Adipocyte (in vitro differentiated cells): ENCODE measurements at regions not wholly inside any gene's neighbourhood (a gene's known extent, or its start where the extent isn't known, plus 50 kb on each side); places are given as distances from the start of the nearest gene placed in this dataset.

ENCODE experiments used
- DNase-seq: peaks from one replicate; pipeline ENCODE4 v3.0.0-alpha.2; 2015; ENCODE audit warnings: low read depth
- H3K27me3 ChIP-seq: replicated peaks from 2 replicates; pipeline ENCODE4 v1.7.0; 2013; ENCODE audit warnings: mild to moderate bottlenecking, low read length, moderate library complexity; ENCODE audit not compliant: control insufficient read depth, insufficient read depth
- H3K36me3 ChIP-seq: 2 replicates; pipeline ENCODE4 v1.7.0; 2013; ENCODE audit warnings: low read length, mild to moderate bottlenecking, moderate library complexity; ENCODE audit not compliant: control insufficient read depth, insufficient read depth, severe bottlenecking
- H3K4me1 ChIP-seq: 2 replicates; pipeline ENCODE4 v1.7.0; 2013; ENCODE audit warnings: mild to moderate bottlenecking, low read length, moderate library complexity; ENCODE audit not compliant: control insufficient read depth, insufficient read depth
- H3K4me3 ChIP-seq: 2 replicates; pipeline ENCODE4 v1.7.0; 2013; ENCODE audit warnings: mild to moderate bottlenecking, low read length, moderate library complexity
- H3K9ac ChIP-seq: 2 replicates; pipeline ENCODE4 v1.7.0; 2013; ENCODE audit warnings: mild to moderate bottlenecking, low read length, moderate library complexity
- H3K9me3 ChIP-seq: 2 replicates; pipeline ENCODE4 v1.7.0; 2013; ENCODE audit warnings: mild to moderate bottlenecking, low read length, moderate library complexity; ENCODE audit not compliant: control insufficient read depth

DNA sequence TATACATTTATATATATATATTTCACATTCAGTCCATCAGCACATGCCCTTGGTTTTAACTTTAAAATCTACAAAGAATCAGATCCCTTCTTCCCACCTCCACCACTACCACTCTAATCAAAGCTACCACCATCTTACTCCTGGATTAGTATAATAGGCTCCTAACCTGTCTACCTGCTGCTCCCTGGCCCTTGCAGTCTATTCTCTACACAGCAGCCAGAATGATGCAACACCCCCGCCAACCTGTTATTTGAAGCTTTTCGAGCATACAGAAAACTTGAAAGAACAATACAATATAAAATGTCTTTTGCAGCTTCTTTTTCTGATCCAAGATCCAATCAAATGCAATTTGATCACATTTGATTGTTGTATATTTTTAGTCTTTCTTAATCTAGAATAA lies 165.9 kb upstream of the HMGA2 start:
- H3K4me3 ChIP-seq, result no peak overlapping the region
- H3K9ac ChIP-seq, result no peak overlapping the region
- H3K9me3 ChIP-seq, result no peaks in the 10 kb centered on the region
- peaks cover 30% of the 10 kb centered on the region for H3K4me1 ChIP-seq
- H3K27me3 ChIP-seq, result no peaks in the 10 kb centered on the region
- DNase-seq, result no peak
- H3K36me3 ChIP-seq, result no peaks in the 10 kb centered on the region

DNA sequence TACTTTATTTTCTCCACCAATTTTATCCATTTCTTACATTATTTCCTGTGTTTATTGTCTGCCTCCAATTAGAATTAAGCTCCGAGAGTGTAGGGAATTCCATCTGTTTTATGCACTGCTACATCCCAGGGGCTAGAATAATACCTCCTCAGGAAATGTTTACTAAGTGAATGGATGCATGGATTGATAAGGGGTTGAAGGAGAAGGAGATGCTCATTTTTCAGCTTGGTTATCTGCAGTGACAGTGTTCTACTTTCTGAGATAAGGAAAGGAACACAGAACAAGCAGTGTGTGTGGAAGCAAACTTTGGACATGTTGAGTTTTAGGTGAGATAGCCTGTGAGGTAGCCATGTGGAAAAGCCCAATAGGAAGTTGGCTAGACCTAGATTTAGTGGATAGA lies 164.6 kb upstream of the HMGA2 start:
- H3K9ac ChIP-seq, result no peak overlapping the region
- H3K4me1 ChIP-seq, result peaks cover 30% of the 10 kb centered on the region
- H3K9me3 ChIP-seq, result no peaks in the 10 kb centered on the region
- H3K27me3 ChIP-seq, result no peaks in the 10 kb centered on the region
- DNase-seq, result no peak
- no peak overlapping the region for H3K4me3 ChIP-seq
- no peaks in the 10 kb centered on the region for H3K36me3 ChIP-seq

DNA sequence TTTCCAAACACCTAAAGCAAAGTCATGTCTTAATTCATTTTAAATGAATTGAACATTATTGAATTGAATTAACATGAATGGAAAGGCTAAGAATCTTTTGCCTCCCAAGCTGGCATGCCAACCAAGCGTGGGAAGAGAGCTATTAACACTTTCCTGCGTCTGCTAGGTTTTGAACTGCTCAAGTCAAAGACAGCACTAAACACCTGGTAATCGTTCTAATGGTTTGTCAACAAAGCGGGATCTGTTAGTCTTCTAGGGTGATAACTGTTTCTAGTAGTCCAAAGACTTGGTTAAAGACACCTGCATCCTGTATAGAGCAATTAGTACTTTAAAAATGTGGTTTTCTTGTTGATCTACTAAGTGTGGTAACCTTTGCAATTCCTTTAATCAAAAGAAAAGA lies 164.2 kb upstream of the HMGA2 start:
- DNase-seq, result no peak
- no peak overlapping the region for H3K9ac ChIP-seq
- H3K27me3 ChIP-seq, result no peaks in the 10 kb centered on the region
- peaks cover 29% of the 10 kb centered on the region for H3K4me1 ChIP-seq
- H3K36me3 ChIP-seq, result no peaks in the 10 kb centered on the region
- no peak overlapping the region for H3K4me3 ChIP-seq
- H3K9me3 ChIP-seq, result no peaks in the 10 kb centered on the region

DNA sequence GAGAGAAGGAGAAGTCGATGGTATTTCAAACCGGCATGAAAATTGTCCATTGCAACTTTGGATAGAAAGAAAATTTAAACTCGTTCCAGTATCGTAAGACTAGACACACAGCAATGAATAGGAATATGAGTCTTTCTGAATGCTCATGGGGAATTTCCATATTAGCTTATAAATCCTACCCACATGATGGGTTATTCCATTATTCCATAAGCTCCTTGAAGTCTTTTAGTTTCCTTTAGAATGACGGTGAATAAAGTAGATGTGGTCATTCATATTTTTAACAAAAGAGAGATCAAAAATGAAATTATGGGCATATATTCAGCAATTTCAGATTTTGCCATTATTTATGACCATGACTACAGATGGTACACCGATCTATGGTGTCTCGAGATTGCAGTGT lies 163.4 kb upstream of the HMGA2 start:
- peaks cover 21% of the 10 kb centered on the region for H3K4me1 ChIP-seq
- H3K4me3 ChIP-seq, result no peak overlapping the region
- no peaks in the 10 kb centered on the region for H3K36me3 ChIP-seq
- DNase-seq, result no peak
- H3K9me3 ChIP-seq, result no peaks in the 10 kb centered on the region
- H3K27me3 ChIP-seq, result no peaks in the 10 kb centered on the region
- H3K9ac ChIP-seq, result no peak overlapping the region

DNA sequence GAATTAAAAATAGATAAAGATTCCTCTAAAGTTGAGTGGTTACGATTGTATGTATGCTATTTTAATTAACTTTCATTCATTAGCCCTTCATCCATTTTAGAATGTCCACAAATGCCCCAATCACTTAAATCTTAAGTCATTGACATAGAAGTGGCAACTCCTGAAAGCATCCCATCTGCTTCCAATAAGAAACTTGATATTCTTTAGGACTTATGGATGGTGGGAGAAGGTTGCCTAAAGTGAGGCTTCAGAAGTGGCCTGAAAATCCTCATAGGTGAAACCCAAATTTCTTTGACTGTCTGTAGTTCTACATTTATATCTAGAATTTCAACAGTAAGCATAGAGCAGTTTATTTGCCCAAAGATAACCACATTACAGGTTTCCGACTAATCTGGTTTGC lies 161.7 kb upstream of the HMGA2 start:
- Histone ChIP-seq H3K4me3 (no peak overlapping the region), H3K27me3 (no peaks in the 10 kb centered on the region), H3K4me1 (peaks cover 4% of the 10 kb centered on the region), H3K9me3 (no peaks in the 10 kb centered on the region), H3K36me3 (no peaks in the 10 kb centered on the region), H3K9ac (no peak overlapping the region)
- DNase-seq, result no peak

DNA sequence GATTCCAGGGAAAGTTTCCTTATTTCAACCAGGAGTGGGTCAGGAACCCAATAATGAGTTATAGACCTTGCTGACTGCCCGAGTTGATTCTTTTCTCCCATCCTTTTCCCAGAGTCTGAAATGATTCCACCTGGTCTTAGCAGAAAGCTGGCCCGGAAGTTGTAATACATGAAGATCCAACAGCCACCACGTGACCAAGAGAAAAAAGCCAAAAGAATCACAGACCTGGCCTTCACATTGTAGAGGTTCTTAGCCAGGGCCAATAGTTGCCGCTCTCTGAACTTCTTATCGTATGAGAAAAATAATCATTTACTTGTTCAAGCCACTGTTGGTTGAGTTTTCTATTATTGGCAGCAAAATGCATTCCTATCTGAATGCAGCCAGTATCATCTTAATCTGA lies 161.2 kb upstream of the HMGA2 start:
- Histone ChIP-seq H3K4me1 (no peaks in the 10 kb centered on the region), H3K9ac (no peak overlapping the region), H3K9me3 (no peaks in the 10 kb centered on the region), H3K36me3 (no peaks in the 10 kb centered on the region), H3K27me3 (no peaks in the 10 kb centered on the region), H3K4me3 (no peak overlapping the region)
- DNase-seq, result no peak

DNA sequence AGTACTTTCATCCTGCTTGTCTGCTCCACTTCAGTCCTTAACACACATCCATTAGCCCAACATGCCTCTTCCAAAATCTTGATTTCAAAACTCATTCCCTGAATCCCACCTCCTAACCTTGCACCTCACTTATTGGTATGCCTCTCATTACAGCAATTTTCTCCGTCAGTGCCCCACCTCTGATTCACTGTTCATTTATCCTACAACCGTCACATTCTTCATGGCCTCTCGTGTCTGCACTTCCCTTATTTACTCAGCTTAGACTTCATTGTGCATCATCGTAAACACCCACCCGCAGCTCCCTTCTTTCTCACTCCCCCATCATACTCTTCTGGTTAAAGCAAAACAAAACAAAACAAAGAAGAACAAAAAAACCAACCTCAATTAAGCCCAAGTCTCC lies 160.6 kb upstream of the HMGA2 start:
- Histone ChIP-seq H3K27me3 (no peaks in the 10 kb centered on the region), H3K36me3 (no peaks in the 10 kb centered on the region), H3K4me1 (no peaks in the 10 kb centered on the region), H3K4me3 (no peak overlapping the region), H3K9me3 (no peaks in the 10 kb centered on the region), H3K9ac (no peak overlapping the region)
- no peak for DNase-seq

DNA sequence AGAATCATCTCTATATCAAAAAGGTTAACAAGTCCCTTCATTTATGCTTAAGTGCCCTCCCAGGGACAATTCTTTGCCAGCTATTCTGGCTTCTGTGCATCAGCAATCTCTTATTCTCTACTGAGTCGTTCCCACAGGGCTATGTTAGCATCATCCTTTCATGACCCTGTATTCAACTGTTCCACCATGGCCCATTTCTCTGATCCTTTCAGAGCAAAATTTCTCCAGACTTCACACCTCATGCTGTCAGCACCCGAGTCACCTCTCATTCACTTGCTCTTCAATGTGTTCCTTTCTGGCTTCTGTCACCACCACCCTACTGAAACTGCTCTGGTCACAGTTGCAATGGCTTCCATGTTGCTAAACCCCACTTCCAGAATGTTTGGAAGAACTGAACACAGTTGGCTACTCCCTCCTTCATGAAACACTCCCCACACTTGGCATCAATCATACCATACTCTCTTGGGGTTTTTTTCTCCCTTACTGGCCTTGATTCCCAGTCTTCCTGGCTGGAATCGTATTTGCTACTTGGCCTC lies 159.5 kb upstream of the HMGA2 start:
- DNase-seq, result no peak
- H3K27me3 ChIP-seq, result no peaks in the 10 kb centered on the region
- no peak overlapping the region for H3K4me3 ChIP-seq
- no peaks in the 10 kb centered on the region for H3K36me3 ChIP-seq
- no peaks in the 10 kb centered on the region for H3K9me3 ChIP-seq
- no peaks in the 10 kb centered on the region for H3K4me1 ChIP-seq
- H3K9ac ChIP-seq, result no peak overlapping the region

DNA sequence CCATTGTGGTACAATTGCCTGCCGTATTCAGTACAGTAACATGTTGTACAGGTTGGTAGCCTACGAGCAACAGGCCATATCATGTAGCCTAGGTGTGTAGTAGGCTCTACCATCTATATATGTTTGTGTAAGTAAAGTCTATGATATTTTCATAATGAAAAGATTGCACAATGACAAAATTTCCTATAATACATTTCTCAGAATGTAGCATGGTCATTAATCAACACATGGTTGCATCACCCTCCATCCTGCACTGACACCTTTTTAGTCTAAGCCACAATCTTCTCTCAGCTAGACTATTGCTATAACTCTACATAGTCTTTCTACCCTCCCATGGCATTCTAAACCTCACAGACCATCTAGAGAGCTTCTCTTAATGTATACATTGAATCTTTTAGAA lies 158.5 kb upstream of the HMGA2 start:
- Histone ChIP-seq H3K9ac (no peak overlapping the region), H3K27me3 (no peaks in the 10 kb centered on the region), H3K4me3 (no peak overlapping the region), H3K36me3 (no peaks in the 10 kb centered on the region), H3K4me1 (no peaks in the 10 kb centered on the region), H3K9me3 (no peaks in the 10 kb centered on the region)
- DNase-seq, result no peak

DNA sequence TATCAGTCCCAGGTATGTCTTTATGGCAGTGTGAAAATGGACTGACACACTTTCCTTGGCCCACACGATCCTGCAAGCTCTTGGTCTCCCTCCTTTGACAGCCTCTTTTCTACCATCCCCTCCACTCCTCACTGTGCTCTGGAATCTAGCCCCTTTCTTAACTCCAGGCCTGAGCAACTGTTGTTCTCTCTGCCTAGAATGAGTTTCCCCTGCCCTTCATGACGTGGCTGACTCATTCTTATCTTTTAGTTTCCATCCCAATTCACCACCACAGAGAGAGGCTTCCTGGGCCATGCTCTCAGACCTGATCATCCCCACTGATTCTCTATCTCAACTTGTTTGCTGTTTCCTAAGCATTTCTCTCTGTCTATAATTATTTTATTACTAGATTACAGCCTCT lies 157.4 kb upstream of the HMGA2 start:
- Histone ChIP-seq H3K9ac (no peak overlapping the region), H3K27me3 (no peaks in the 10 kb centered on the region)
- DNase-seq, result no peak

DNA sequence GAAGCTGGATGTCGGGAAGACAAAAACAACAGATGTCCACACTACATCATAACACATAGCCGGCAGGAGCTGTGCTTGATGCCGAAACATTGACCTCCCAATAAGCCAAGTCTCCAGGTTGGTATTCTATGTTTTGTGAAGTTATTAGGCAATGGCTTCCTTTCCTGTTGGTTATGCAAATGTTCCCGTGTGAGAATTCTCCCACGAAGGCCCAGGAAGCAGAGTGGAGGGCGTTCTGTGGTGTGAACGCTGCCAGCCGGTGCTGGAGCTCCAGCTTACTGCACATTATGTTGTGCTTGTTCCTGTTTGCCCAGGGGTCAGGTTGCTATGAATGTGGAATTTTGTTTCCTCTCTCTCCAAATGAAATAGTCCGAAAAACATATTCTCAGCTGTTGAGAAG lies 156.4 kb upstream of the HMGA2 start:
- Histone ChIP-seq H3K4me3 (no peak overlapping the region), H3K4me1 (peaks cover 3% of the 10 kb centered on the region), H3K9me3 (no peaks in the 10 kb centered on the region), H3K36me3 (no peaks in the 10 kb centered on the region), H3K27me3 (no peaks in the 10 kb centered on the region), H3K9ac (no peak overlapping the region)
- DNase-seq, result no peak

More for the DNA sequence above, 157.4 kb upstream of the HMGA2 start:
- no peaks in the 10 kb centered on the region for H3K9me3 ChIP-seq
- H3K36me3 ChIP-seq, result no peaks in the 10 kb centered on the region
- no peaks in the 10 kb centered on the region for H3K4me1 ChIP-seq
- H3K4me3 ChIP-seq, result no peak overlapping the region

DNA sequence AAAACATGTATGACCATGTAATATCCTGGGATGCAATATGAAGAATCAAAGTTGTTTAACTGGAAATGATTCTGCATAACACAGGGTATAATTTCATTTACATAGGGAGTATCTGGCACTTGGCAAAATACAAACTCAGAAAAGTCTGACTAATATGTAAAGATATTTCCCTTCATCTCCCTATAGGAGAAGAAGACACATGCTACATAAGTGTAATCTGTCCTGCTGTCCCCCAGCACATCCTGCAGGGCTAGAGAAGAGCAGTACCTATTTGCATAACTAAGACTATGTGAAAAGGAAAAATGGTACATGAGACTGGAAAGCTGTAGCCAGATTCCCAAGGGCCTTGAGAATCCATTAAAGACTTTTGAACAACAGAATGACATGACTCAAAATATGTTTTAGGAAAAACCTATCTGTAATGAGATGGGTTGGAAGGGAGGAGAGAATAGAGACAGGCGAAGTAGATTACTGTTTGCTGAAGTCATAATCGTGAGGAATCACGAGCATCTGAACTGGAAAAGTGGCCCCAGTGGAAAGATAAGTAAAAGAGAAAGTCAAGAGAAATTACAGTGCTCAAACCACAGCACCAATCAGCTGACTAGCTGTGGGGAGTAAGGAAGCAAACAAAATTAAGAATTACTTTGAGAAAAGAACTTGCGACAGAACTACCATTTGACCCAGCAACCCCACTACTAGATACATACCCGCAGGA lies 155.1 kb upstream of the HMGA2 start:
- Histone ChIP-seq H3K27me3 (no peaks in the 10 kb centered on the region), H3K4me1 (peaks cover 11% of the 10 kb centered on the region), H3K4me3 (no peak overlapping the region), H3K9me3 (no peaks in the 10 kb centered on the region), H3K36me3 (no peaks in the 10 kb centered on the region), H3K9ac (no peak overlapping the region)
- no peak for DNase-seq
